Activated CD4-positive, alpha-beta T cell treated with anti-CD3 and anti-CD28 coated beads for 4 hours (primary cell): ENCODE measurements at regions not wholly inside any gene's neighbourhood (a gene's known extent, or its start where the extent isn't known, plus 50 kb on each side); places are given as distances from the start of the nearest gene placed in this dataset.

ENCODE experiments used
- DNase-seq, 2 donors: peaks; one replicate each; pipeline ENCODE4 v3.0.0-alpha.2; 2020

DNA sequence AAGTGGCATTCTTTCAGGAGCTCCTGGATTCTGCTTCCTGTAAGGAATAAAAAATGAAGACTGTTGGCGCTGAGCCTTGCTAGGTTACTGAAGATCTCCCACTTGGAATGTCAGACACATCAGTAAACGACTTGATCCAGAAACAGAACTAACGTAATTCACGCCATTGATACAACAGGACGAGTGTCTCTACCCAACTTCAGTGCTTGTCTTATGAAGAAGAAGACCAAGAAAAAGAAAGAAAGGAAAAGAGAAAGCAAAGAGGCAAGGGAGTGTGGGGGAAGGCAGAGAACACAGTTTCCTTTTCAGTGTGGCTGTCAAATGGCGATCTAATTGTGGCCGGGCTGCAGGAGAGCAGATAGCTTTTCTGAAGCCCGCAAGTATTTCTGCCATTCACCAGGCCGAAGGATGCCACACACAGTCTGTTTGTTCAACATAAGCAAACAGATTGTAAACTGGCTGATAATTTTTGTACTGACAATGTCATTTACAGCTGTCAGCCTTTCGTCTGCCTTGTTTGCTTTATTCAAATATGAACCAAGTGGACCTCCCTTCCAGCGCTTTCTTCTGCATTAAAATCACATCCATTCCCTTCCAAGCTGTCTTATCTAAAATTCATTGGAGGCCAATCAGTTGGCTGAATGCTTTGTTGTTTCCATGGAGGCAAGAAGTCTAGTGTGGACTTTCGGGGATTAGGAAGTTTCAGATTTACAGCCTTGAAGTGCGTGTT is 180.6 kb downstream of the FOXA2 start:
- no peak for DNase-seq

DNA sequence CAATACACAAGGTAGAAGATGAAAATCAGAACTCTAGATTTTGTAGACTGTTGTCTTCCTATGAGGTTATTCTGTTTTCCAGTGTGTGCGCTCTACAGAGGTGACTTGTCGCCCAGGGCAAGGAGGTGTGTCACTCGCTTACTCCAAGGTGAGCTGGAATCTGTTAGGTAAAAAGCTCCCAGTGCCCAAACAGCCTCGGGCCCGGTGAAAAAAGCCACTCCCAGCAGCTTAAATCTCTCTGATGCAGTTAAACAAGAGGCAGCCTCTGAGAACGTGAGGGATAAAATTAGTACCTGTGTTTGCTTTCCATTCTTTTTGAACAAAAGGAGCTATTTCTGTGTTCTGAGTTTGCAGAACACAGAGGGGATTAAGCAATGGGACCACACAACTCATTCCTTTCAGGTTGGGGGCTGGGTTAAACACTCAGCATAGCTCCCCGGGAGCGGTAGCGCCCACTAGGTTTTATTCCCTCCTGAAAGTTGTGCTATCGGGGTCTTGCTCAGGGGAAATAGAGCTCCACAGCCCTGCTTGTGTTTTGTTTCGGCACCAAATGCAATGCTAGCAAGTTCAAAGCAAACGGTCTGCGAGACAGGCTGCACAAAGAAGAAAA is 181.2 kb downstream of the FOXA2 start:
- DNase-seq = no peak

DNA sequence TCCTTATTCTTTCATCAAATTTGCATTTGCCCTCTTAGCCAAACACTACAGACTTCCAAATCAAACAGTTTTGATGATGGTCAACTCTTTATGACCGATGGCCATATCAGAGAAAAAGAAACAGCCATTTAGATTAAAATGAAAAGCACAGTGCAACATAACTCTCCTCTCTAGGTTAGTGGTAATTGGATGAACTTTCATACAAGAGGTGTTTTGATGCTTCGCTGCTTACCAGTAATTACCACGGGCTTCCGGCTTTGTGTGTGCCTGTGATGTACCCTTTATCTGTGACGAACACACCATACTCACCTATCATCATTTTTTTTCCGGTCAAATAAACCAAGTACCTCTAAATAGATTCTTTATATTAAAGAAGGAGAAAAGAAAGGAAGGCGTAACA is 181.8 kb downstream of the FOXA2 start:
- DNase-seq = no peak

DNA sequence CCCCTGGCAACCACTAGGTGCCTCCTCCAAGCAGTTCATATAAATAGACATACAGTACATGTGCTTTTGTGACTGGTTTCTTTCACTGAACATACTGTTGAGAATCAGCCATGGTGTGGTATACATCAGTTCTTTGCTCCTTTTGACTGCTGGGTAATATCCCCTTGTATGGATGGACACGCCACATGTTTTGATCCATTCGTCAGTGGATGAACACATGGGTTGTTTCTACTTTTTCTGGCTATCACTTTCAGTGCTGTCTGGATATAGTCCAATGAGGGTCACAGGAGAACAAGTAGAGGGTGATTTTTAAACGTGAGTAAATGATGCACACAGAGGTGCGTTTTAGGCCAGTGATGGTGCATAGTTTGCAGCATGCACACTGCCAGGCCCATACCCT is 183.9 kb downstream of the FOXA2 start:
- DNase-seq = no peak

DNA sequence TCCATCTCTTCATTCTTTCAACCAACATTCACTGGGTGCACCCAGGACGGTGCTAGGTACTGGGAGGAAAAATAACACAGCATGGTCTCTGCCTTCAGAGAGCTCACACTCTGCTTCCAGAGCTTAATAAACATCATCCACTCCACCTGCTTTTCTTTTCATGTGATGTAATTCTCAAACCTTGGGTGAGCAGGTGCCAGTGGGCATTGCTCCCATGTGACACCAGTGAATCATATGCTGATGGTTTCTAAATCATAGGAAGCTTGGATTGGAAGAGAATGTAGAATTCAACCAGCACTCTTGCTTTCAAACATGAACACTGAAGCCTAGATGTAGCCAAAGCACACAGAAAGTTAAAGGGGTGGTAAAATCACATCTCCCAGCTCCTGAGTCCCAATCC is 189.8 kb downstream of the FOXA2 start:
- DNase-seq = no peak

DNA sequence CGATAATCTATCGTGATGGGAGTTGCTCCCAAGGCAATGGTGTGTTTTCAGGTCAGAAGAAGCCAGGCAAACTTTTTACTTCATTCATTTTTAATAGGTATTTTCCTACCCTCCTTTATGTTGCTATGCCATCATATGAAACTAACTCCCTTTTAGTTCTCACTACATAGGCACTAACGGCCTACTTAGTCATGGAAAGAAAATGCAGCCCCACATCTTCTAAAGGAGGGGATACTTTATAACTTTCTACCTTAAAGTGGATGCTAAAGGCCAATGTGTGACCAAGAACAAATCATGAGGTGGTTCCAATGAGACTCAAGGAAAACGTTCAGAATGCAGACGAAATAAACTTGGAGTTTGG is 193.8 kb downstream of the FOXA2 start:
- no peak for DNase-seq

DNA sequence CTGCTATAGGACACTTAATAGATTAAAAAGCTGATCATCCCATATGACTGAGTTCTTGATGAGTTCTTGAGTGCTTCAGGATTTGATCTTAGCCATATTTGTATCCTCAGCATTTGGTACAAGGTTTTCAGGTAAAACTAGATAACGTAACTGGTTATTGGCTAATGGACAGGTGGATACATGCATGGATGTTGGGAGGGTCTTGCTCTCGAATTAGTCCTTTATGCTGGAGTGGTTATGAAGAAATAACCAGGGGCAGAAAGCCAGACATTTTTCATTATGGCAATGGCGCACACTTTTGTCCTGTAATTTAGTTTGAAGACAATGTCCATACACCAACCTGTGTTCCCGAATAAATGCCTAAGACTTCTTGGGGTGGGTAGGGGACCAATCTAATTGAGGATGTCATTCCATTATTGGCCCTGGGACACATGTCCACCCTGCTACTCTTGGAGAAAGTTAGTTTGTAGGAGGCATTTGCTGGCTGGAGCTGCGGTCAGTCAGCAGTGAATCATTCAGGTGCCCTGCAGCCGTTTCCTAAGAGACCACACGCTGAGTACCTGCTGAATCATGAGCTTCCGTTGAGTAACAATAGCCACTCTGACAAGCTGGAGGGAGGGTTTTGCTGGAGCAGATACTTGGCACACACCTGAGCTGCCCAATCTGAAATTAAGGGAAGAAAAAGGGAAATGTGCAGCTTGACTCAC is 194.4 kb downstream of the FOXA2 start:
- no peak for DNase-seq

DNA sequence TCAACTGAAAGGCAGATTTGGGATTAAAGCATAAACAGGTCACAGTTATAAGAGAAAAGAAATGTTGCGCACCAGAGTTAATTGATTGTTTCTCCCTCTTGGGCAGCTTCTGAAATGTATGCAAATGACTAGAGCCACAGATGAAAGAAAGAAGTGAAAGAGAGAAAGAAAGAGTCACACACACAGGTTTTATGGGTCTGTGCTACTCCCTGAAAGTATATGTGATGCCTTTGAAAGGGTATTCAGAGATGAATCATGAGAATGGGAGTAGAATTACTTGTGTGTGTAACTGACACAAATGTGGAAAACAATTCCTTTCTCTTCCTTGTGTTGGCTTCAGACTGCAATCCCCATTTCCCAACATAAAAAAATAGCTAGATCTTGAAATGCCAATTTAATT is 196.9 kb downstream of the FOXA2 start:
- no peak for DNase-seq

DNA sequence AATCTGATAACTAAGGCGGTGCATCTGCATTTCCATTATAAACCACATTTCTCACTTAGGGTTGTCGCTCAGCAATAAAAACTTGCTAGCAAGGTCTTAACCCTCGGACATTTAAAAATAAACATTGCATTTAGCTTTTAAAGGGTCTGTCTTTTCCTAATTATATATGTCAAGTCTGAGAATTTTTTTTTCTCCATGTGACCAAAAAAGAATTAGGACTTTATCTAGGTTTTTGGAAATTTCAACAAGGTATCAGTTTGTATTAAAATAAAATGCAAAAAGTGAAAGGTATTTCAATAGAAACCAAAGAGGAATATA is 198.1 kb downstream of the FOXA2 start:
- no peak for DNase-seq

DNA sequence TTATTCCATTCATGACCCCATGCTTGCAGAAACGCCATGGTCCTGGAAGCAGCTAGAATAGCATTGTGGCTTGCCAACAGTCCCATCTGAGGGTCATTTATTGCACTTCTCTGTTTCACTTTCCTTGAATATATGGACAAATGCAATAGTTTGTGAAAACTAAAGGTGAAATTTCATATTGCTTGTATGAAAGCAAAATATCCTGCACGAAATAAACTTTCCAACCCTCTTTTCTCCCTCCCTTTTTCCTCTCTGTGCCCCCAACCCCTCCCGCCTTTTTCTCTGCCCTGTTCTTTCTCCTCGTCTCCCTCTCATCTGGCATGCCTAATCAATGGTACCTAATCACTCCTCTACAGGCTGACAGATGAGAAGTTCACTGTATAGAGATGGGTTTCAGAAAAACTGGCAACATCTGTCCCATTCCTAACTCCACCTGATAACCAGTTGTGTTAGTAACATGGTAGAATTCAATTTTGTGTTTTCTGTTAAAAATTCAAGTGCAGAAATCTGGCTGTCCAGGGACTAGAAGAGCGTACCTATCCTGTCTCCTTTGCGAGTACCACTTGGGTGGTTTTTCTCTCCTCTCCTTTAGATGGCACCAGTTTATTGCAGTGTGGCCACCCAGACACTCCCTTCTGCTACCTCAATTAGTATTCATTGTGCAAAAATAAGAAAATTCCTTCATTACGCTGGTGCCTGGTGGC is 198.6 kb downstream of the FOXA2 start:
- DNase-seq = no peak

DNA sequence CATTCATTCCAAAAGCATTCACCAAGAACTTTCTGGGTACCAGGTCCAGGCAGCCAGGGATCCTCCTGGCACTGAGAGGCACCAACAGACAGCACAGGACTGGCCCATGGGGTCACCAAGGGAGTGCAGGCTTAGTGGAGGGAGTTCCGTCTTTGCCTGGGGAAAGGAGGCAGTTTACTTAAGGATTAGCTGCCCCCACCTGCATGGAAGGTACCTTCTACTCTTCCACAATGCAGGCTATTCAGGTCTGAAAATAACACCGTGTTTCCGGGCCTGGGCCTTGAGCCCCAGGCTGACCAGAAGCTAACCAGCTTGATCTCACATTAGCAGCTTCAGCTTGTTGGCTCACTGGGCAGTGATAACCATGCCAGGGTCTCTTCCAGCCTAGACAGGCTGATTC is 199.4 kb downstream of the FOXA2 start:
- DNase-seq = no peak

DNA sequence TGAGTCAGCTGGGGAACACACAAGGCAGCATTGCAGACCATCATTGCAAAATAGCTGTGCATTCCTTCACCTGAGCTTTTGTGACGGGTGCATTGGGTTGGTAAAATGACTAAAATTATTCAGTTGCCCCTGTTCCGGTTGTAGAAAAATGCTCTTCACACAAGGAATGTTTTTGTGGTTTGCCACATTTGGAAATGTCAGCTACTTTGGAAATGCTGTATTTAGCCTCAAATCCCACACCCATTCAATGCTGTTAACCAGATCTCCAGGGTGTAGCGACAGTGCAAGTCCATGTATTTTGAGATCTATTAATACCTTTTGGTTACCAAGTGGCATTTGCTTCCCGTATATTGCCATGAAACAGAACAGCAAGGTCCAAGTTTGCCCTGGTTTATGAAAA is 201.2 kb downstream of the FOXA2 start:
- DNase-seq = no peak

DNA sequence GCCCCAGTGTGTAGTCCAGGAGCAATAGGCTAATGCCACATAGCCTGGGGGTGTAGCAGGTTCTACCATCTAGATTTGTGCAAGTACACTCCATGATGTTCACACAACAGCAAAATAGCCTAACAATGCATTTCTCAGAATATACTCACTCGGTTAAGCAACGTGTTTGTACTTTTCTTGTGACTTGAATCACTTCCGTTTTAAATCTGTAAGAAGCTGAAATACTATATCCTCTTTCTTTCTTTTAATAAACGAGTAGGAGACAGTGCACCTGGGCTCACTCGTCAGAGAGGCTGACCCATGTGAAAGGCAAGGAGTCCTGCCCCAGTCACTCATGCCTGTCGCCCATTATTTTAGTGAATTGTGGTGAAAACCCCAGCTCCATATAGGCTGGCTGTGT is 201.6 kb downstream of the FOXA2 start:
- DNase-seq = no peak

DNA sequence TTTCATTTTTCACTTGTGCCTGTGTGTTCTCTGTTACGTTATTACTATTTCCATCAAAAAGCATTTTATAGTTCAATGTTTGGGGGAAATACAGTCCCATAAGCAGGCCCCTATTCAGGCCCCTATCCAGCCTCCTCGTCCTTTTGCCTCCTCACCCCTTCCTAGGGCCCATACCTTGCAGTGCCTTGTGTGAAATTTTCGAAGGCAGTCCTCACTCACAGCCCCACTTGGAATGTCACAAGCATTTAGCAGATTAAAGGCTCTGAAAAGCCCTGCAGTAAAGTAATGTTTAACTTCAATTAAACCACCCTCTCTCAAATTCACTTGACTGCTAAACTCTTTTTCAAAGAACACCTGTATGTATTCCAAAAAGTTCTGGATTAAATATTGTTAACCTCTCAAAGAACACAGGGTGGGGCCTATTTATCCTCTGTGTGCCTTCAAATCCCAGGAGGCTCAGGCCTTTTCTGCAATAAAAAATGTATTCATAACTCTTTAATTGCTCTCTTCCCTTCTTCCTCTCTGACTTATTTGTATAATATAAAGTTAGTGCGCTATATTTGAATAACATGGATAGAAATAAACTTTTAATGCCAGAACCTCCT is 202.5 kb downstream of the FOXA2 start:
- no peak for DNase-seq

DNA sequence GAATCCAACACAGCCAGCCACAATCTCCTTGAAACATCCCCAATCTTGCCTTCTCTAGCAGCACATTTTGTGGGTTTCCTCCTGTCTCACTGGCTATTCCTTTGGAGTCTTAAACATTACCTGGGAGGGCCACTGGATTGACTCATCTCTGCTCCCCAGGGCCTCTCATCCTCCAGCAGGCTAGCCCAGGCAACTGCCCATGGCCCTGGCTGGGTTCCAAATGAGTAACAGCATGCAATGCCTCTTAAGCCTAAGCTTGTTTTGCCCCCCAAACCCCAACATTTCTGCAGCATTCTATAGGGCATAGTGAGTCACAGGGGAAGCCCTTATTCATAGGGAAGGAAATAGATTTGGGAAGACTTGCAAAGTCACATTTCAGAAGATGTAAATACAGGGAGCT is 204.9 kb downstream of the FOXA2 start:
- no peak for DNase-seq

DNA sequence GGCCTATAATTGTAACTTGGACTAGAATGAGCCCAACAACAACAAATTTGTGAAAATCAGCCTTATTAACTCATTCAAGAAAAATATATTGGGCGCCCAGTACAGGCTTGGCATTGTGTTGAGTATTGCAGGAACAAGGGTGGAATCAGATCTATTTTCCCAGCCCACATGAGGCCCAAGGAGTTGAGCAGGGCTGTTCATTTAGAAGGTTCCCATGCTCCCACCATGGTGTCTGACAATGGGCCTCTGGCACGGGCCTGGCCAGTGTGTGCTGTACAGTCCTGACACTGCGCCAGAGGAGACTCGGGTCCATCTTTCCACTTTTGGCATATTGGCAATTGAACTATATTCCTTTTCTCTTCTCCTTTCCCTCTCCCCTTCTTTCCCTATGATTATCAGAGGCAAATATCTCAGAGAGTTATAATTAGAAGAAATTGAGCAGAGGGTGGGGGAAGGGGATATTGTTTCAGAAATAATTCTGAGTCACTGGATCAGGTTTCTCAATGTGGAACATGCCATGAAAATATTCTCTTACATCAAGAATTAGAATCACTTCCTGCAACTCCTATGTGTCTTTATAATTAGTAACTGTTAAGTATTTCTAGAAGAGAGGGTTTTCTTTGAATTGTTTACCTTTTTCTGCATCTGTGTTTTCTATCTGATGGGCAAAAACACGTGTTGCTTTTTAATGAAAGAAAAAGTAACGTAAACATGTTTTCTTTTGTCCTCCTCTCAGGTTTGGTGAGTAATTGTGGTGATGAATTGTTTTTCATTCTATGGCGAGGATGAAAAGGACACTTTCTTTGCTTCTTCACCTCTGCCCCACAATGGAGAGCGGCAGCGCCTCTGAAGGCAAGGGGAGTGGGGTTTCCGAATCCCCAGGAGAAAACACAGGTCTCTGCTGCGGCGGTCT is 209.4 kb downstream of the FOXA2 start:
- DNase-seq = no peak

DNA sequence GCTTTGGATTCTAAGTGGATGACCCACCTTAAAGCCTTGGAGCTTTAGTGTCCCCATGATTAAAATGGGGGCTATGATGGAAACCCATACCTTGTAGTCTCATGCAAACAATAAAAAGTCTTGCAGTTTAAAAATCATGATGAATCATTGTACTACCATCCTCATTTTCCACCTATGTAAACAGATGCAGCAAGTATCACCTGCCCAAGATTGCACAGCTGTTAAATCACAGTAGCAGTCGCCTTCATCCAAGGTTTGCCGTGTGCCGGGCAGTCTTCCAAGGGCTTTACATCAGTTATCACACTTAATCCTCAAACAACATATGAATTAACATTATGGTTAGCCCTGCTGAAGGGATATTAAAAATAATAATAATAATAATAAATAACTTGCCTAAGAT is 210.3 kb downstream of the FOXA2 start:
- DNase-seq = no peak

DNA sequence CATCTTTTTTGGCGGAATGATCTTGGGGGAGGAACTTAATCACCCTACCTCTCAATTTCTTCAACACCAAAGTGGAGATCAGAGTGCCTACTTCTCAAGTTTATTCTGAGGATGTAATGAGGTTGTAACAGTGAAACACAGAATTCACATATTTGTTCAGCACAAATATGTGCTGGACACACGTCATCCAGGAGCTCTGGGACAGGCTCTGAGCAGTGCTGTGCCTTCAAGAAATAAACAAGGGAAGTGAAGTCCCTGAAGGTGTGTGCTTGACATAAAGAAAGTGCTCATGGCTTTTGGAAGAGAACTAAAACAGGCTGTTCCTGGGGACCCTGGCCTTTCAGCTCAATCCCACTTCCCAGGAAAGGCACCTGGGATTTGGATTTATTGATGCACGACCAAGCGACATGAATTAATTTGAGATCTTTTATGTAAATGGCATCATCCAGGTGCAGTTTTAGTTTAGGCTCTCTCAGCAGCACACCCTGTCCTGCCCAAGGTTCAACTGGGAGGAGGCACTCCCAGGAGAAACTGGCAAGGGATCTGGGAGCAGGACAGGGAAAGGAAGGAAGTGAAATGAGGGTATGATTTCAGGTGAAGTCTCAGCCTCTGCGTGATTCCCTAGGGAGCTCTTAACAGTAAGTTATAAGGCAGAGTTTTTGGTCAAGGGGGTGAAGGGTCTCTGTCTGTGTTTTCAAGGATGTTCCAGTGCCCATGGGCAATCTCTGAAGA is 211.0 kb downstream of the FOXA2 start:
- DNase-seq = no peak

DNA sequence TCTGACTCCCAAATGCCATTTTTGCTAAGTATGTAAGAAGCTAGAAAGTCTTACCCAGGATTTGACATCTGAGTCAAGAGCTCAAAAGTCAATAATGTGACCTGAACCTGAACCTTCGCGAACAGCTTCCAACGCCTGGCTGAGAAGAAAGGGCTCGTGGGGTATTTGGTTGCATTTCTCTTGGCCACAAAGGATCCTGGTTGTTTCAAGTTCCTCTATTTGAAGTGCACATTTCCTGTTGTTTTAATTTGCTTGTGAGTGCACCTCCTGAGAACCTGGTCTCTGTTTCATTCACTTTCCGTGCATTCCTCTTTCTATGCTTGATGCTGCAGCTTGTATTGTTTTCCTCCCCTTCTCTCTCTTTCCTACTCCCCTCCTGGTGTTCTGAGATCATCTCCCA is 212.5 kb downstream of the FOXA2 start:
- no peak for DNase-seq

DNA sequence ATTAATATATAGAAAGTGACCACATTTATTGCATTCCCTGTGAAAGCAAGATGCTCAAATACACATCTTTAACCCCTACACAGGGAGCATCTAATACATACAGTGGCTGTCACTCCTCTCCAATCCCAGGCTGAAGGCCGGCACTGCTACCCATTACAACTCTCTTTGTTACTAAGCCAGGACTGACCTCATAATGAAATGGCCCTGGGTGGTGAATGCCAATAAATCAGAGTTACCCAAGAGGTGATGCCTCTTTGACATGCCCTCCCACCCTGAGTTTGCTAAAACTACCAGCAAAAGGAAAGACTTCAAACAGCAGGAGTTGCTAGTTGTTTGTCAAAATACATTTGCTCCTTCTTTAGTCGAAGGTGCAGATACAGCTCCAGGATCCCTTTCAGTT is 214.2 kb downstream of the FOXA2 start:
- no peak for DNase-seq

DNA sequence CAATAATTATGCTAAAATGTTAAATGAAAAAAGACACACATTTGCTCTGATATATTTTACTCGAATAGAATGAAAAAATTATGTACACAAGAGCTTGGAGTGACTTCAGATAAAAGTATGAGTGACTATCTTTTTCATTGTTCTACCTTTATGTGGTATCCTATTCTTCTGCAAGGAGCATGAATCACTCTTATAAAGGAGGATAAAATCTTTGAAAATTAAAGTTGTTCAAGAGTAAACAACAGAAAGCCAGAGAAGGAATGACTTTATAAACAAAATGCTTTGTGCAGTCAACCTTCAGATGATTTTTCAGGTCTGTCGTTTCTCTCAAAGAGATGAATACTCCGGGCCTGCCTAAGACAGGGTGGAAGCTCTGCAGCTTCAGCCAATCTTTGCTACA is 215.3 kb downstream of the FOXA2 start:
- DNase-seq = no peak

DNA sequence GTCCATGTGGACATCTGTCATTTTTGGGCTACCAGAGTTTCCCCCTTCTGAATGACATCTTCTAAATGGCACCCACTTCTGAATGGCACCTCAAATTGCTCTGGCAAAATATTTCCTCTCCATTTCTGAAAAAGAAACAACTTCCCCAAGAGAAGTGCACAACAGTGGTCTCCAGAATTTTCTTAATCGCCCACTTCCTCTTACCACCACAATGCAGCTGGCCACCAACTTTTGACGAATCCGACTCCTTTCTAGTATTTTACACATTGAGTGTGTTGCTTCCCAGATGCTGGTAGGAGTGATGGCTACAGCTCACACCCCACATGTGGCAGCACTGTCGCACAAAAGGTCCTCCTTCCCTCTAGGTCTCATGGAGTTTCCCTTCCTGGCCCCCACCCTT is 216.1 kb downstream of the FOXA2 start:
- DNase-seq = no peak
